ENCODE measurements at regions not wholly inside any gene's neighbourhood (a gene's known extent, or its start where the extent isn't known, plus 50 kb on each side); places are given as distances from the start of the nearest gene placed in this dataset.

GRCh38 chr2:7594211-7594610 lies 677.0 kb downstream of the RNF144A start:
- no peaks in the 10 kb centered on the region for H3K9me3 Mint-ChIP-seq
- no peak overlapping the region for H3K27ac Mint-ChIP-seq
- H3K36me3 Mint-ChIP-seq (ENCODE audit: low read depth): no peaks in the 10 kb centered on the region
- TF ChIP-seq, protein P1, sequence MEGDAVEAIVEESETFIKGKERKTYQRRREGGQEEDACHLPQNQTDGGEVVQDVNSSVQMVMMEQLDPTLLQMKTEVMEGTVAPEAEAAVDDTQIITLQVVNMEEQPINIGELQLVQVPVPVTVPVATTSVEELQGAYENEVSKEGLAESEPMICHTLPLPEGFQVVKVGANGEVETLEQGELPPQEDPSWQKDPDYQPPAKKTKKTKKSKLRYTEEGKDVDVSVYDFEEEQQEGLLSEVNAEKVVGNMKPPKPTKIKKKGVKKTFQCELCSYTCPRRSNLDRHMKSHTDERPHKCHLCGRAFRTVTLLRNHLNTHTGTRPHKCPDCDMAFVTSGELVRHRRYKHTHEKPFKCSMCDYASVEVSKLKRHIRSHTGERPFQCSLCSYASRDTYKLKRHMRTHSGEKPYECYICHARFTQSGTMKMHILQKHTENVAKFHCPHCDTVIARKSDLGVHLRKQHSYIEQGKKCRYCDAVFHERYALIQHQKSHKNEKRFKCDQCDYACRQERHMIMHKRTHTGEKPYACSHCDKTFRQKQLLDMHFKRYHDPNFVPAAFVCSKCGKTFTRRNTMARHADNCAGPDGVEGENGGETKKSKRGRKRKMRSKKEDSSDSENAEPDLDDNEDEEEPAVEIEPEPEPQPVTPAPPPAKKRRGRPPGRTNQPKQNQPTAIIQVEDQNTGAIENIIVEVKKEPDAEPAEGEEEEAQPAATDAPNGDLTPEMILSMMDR (IDR thresholded peaks at IDR 0.05): no peak
- H3K4me3 Mint-ChIP-seq: no peak overlapping the region
- no peak for DNase-seq
- H3K27me3 Mint-ChIP-seq (ENCODE audit: insufficient read depth): no peaks in the 10 kb centered on the region; the same call in 1 of the 2 replicates
- no peaks in the 10 kb centered on the region for H3K4me1 Mint-ChIP-seq (ENCODE audit: low read depth)

GRCh38 chr2:7595206-7595605 lies 678.0 kb downstream of the RNF144A start:
- H3K9me3 Mint-ChIP-seq: peaks cover 4% of the 10 kb centered on the region; the same call in 1 of the 2 replicates
- TF ChIP-seq, protein P1 (IDR thresholded peaks at IDR 0.05): no peak
- no peak overlapping the region for H3K27ac Mint-ChIP-seq
- H3K27me3 Mint-ChIP-seq (ENCODE audit: insufficient read depth): peaks cover 2% of the 10 kb centered on the region
- H3K36me3 Mint-ChIP-seq (ENCODE audit: low read depth): no peaks in the 10 kb centered on the region
- no peak for DNase-seq
- H3K4me1 Mint-ChIP-seq (ENCODE audit: low read depth): no peaks in the 10 kb centered on the region
- no peak overlapping the region for H3K4me3 Mint-ChIP-seq

DNA sequence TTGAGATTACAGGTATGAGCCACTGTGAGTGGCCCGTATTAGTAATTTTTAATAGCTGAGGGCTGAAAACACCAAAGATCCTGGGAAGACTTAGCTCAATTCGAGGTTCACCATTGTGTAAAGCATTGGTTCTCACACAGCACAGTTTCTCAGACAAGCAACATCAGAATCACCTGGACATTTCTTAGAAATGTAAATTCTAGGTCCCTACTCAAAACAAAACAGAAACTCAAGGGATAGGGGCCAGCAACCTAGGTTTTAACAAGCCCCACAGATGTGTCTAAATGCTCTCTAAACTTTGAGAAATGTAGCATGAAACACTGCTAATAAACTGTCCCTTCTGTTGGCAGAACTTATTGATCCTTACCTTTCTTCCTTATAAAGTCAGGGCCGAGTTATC lies 681.2 kb downstream of the RNF144A start:
- Mint-ChIP-seq H3K9me3 (peaks cover 4% of the 10 kb centered on the region; the same call in 1 of the 2 replicates), H3K36me3 (ENCODE audit: low read depth) (no peaks in the 10 kb centered on the region), H3K4me1 (ENCODE audit: low read depth) (no peaks in the 10 kb centered on the region), H3K27ac (no peak overlapping the region), H3K27me3 (ENCODE audit: insufficient read depth) (peaks cover 2% of the 10 kb centered on the region), H3K4me3 (no peak overlapping the region)
- TF ChIP-seq, protein P1 (IDR thresholded peaks at IDR 0.05): no peak
- DNase-seq: no peak

GRCh38 chr2:7599462-7600258 lies 682.4 kb downstream of the RNF144A start:
- H3K4me3 Mint-ChIP-seq: no peak overlapping the region
- H3K27me3 Mint-ChIP-seq (ENCODE audit: insufficient read depth): peaks cover 4% of the 10 kb centered on the region
- H3K4me1 Mint-ChIP-seq (ENCODE audit: low read depth): no peaks in the 10 kb centered on the region
- TF ChIP-seq, protein P1 (IDR thresholded peaks at IDR 0.05): no peak
- no peaks in the 10 kb centered on the region for H3K36me3 Mint-ChIP-seq (ENCODE audit: low read depth)
- peaks cover 4% of the 10 kb centered on the region; the same call in 1 of the 2 replicates for H3K9me3 Mint-ChIP-seq
- H3K27ac Mint-ChIP-seq: no peak overlapping the region
- DNase-seq: no peak

DNA sequence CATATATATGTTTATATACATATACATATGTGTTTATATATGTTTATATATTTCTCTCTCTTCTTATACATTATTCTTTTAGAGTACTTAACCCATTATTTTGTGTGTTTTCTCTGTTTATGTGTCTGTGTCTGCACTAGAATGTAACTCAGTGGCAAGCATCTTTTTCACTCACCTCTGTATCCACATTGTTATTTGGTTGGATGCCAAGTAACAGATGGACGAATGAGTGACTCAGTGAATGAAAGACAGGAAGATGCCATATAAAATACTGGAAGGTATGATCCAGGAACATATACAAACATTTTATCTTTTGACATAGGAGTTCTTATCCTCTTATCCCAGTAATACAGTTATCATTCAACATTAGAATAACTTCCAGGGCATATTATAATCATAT lies 684.8 kb downstream of the RNF144A start:
- H3K9me3 Mint-ChIP-seq: peaks cover 4% of the 10 kb centered on the region; the same call in 1 of the 2 replicates
- no peak overlapping the region for H3K27ac Mint-ChIP-seq
- DNase-seq: no peak
- H3K4me3 Mint-ChIP-seq: no peak overlapping the region
- peaks cover 4% of the 10 kb centered on the region for H3K27me3 Mint-ChIP-seq (ENCODE audit: insufficient read depth)
- no peaks in the 10 kb centered on the region for H3K4me1 Mint-ChIP-seq (ENCODE audit: low read depth)
- H3K36me3 Mint-ChIP-seq (ENCODE audit: low read depth): no peaks in the 10 kb centered on the region
- TF ChIP-seq, protein P1 (IDR thresholded peaks at IDR 0.05): no peak

Measured in HFFc6 (cell line).